ENCODE measurements at regions not wholly inside any gene's neighbourhood (a gene's known extent, or its start where the extent isn't known, plus 50 kb on each side); places are given as distances from the start of the nearest gene placed in this dataset.

- no peak overlapping the region for H3K27ac Mint-ChIP-seq
- ATAC-seq (no peak), DNase-seq (ENCODE audit: low spot score in 2 of 2) (no peak)
These were observed 122.5 kb upstream of the NCKAP5 start for GRCh38 chr2:133690780-133691179.

GRCh38 chr2:133691336-133691735 is 123.1 kb upstream of the NCKAP5 start:
- DNase-seq (ENCODE audit: low spot score in 2 of 2) (no peak), ATAC-seq (no peak)
- Mint-ChIP-seq H3K27ac (no peak overlapping the region), H3K9me3 (peaks cover 14 to 17% of the 10 kb centered on the region in 2 donors), H3K36me3 (peaks cover 0 to 5% of the 10 kb centered on the region in 2 donors)

More at GRCh38 chr2:133690780-133691179, 122.5 kb upstream of the NCKAP5 start:
- H3K36me3 Mint-ChIP-seq: peaks cover 0 to 5% of the 10 kb centered on the region in 2 donors
- H3K9me3 Mint-ChIP-seq: peaks cover 14 to 17% of the 10 kb centered on the region in 2 donors

GRCh38 chr2:133705287-133705686 is 137.0 kb upstream of the NCKAP5 start:
- Mint-ChIP-seq H3K36me3 (no peaks in the 10 kb centered on the region), H3K9me3 (peaks cover 12 to 13% of the 10 kb centered on the region in 2 donors), H3K27ac (no peak overlapping the region)
- DNase-seq (ENCODE audit: low spot score in 2 of 2): no peak
- ATAC-seq: no peak

GRCh38 chr2:133710613-133711012 is 142.3 kb upstream of the NCKAP5 start:
- peaks cover 8 to 17% of the 10 kb centered on the region in 2 donors for H3K9me3 Mint-ChIP-seq
- H3K27ac Mint-ChIP-seq: no peak overlapping the region
- no peak for ATAC-seq
- H3K36me3 Mint-ChIP-seq: no peaks in the 10 kb centered on the region
- DNase-seq (ENCODE audit: low spot score in 2 of 2): no peak

DNA sequence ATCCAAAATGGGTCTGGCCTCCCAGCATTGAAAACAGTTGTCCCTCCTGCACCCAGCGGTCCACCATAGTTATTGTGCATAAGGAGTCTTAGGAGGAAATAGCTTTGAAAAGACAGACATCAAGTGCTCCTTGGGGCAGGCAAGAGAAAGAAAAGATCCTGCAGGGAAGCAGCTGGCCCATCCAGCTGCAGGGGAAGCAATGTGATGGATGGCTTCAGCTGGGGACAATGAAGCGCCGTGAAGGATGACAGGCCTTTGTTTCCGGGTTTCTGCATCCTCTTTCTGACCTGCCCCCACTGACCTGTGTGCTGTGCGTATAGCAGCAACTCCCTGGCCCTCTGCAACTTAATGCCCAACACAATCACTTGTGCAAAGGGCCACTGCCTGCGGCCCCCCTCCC is 142.9 kb upstream of the NCKAP5 start:
- ATAC-seq: no peak
- Mint-ChIP-seq H3K9me3 (peaks cover 8 to 17% of the 10 kb centered on the region in 2 donors), H3K27ac (no peak overlapping the region), H3K36me3 (no peaks in the 10 kb centered on the region)
- DNase-seq (ENCODE audit: low spot score in 2 of 2): no peak

GRCh38 chr2:133711806-133712205 is 143.5 kb upstream of the NCKAP5 start:
- H3K9me3 Mint-ChIP-seq: peaks cover 8 to 15% of the 10 kb centered on the region in 2 donors
- no peak for DNase-seq (ENCODE audit: low spot score in 2 of 2)
- no peak for ATAC-seq
- no peaks in the 10 kb centered on the region for H3K36me3 Mint-ChIP-seq
- H3K27ac Mint-ChIP-seq: no peak overlapping the region

DNA sequence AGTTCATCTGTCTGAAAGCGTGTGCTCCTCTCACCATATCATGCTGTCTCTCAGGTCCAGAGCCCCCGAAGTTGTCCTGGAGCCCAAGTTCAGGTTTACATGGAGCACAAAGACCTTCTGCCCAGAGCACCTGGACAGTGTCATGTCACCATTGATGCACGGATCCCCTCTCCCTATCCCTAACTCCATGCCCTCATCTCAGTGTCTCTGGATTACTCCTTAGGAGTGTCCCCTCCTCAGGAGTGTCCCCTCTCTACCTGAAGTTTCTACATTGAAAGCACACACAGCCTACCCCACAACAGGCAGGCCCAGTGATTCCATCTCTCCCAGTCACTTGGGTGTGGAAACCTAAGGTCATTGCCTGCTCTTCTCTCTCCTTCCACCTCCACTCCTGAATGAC is 144.1 kb upstream of the NCKAP5 start:
- DNase-seq (ENCODE audit: low spot score in 2 of 2) (no peak), ATAC-seq (no peak)
- Mint-ChIP-seq H3K9me3 (peaks cover 8 to 13% of the 10 kb centered on the region in 2 donors), H3K36me3 (no peaks in the 10 kb centered on the region), H3K27ac (no peak overlapping the region)

GRCh38 chr2:133713049-133713580 is 144.9 kb upstream of the NCKAP5 start:
- no peaks in the 10 kb centered on the region for H3K36me3 Mint-ChIP-seq
- no peak overlapping the region for H3K27ac Mint-ChIP-seq
- DNase-seq (ENCODE audit: low spot score in 2 of 2) (no peak), ATAC-seq (no peak)
- peaks cover 8 to 13% of the 10 kb centered on the region in 2 donors for H3K9me3 Mint-ChIP-seq

- DNase-seq (ENCODE audit: low spot score in 2 of 2) (no peak), ATAC-seq (no peak)
- Mint-ChIP-seq H3K27ac (no peak overlapping the region), H3K9me3 (peaks cover 3 to 4% of the 10 kb centered on the region in 2 donors), H3K36me3 (no peaks in the 10 kb centered on the region)
These were observed 147.9 kb upstream of the NCKAP5 start for GRCh38 chr2:133716166-133716565.

- H3K27ac Mint-ChIP-seq: no peak overlapping the region
- H3K36me3 Mint-ChIP-seq: no peaks in the 10 kb centered on the region
- H3K9me3 Mint-ChIP-seq: peaks cover 3 to 4% of the 10 kb centered on the region in 2 donors
- DNase-seq (ENCODE audit: low spot score in 2 of 2) (no peak), ATAC-seq (no peak)
These were observed 149.2 kb upstream of the NCKAP5 start for GRCh38 chr2:133717497-133717896.

- no peak overlapping the region for H3K27ac Mint-ChIP-seq
- DNase-seq (ENCODE audit: low spot score in 2 of 2) (no peak), ATAC-seq (no peak)
- no peaks in the 10 kb centered on the region for H3K36me3 Mint-ChIP-seq
- peaks cover 0 to 4% of the 10 kb centered on the region in 2 donors for H3K9me3 Mint-ChIP-seq
These were observed 150.5 kb upstream of the NCKAP5 start for GRCh38 chr2:133718688-133719201.

GRCh38 chr2:133720429-133720828 is 152.2 kb upstream of the NCKAP5 start:
- DNase-seq (ENCODE audit: low spot score in 2 of 2): no peak
- no peaks in the 10 kb centered on the region for H3K36me3 Mint-ChIP-seq
- no peak overlapping the region for H3K27ac Mint-ChIP-seq
- H3K9me3 Mint-ChIP-seq: peaks cover 0 to 4% of the 10 kb centered on the region in 2 donors
- ATAC-seq: no peak

DNA sequence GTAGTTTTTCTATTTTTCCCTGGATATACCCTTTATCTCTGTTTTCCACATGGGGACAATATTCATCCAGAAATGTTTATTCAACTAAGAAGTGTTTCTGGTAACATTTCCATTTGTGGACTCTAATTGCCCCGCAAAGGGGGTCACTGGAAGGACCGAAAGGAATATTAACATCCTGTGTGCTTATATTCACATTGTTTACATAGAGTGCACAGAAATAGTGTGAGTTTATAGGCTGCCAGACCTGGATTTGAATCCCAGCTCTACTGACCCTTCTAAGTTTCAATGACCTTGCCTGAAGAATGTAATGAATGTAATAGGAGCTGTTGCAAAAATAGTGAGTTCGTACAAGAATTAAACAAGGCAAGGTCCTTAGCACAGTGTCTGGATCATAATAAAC is 152.9 kb upstream of the NCKAP5 start:
- H3K36me3 Mint-ChIP-seq: no peaks in the 10 kb centered on the region
- H3K9me3 Mint-ChIP-seq: peaks cover 0 to 4% of the 10 kb centered on the region in 2 donors
- no peak for DNase-seq (ENCODE audit: low spot score in 2 of 2)
- no peak for ATAC-seq
- H3K27ac Mint-ChIP-seq: no peak overlapping the region

GRCh38 chr2:133723133-133723532 is 154.9 kb upstream of the NCKAP5 start:
- no peak for DNase-seq (ENCODE audit: low spot score in 2 of 2)
- Mint-ChIP-seq H3K9me3 (peaks cover 0 to 4% of the 10 kb centered on the region in 2 donors), H3K36me3 (no peaks in the 10 kb centered on the region), H3K27ac (no peak overlapping the region)
- ATAC-seq: no peak

- peaks cover 0 to 4% of the 10 kb centered on the region in 2 donors for H3K9me3 Mint-ChIP-seq
- H3K36me3 Mint-ChIP-seq: no peaks in the 10 kb centered on the region
- ATAC-seq: no peak
These were observed 158.7 kb upstream of the NCKAP5 start for GRCh38 chr2:133726973-133727372.

GRCh38 chr2:133732059-133732458 is 163.8 kb upstream of the NCKAP5 start:
- peaks cover 5 to 22% of the 10 kb centered on the region in 2 donors for H3K9me3 Mint-ChIP-seq
- DNase-seq (ENCODE audit: low spot score in 2 of 2) (no peak), ATAC-seq (no peak)
- H3K27ac Mint-ChIP-seq: no peak overlapping the region
- no peaks in the 10 kb centered on the region for H3K36me3 Mint-ChIP-seq

More at GRCh38 chr2:133726973-133727372, 158.7 kb upstream of the NCKAP5 start:
- DNase-seq (ENCODE audit: low spot score in 2 of 2): no peak
- H3K27ac Mint-ChIP-seq: no peak overlapping the region

GRCh38 chr2:133732982-133733900 is 165.0 kb upstream of the NCKAP5 start:
- ATAC-seq (no peak), DNase-seq (ENCODE audit: low spot score in 2 of 2) (no peak)
- Mint-ChIP-seq H3K36me3 (no peaks in the 10 kb centered on the region), H3K9me3 (peaks cover 5 to 22% of the 10 kb centered on the region in 2 donors), H3K27ac (no peak overlapping the region)

Data from activated naive CD4-positive, alpha-beta T cell treated with anti-CD3 and anti-CD28 coated beads, Interleukin-2, amount 50 U/mL, for 72 hours (primary cell).